ENCODE measurements at regions not wholly inside any gene's neighbourhood (a gene's known extent, or its start where the extent isn't known, plus 50 kb on each side); places are given as distances from the start of the nearest gene placed in this dataset.
A peak's percentile ranks its signal among the peaks of the same experiment; 100 is the strongest.

GRCh38 chr6:109227646-109228045, 132.3 kb downstream of the CEP57L1 start:
- Histone ChIP-seq H3K4me3 (no peak overlapping the region), H2AFZ (replicated peaks) (no peak overlapping the region), H3K4me2 (no peak overlapping the region), H3K4me1 (no peaks in the 10 kb centered on the region), H3K27me3 (no peaks in the 10 kb centered on the region), H3K79me2 (ENCODE audit: low read depth) (no peaks in the 10 kb centered on the region), H3K9me3 (ENCODE audit: low read depth) (no peaks in the 10 kb centered on the region), H3K36me3 (no peaks in the 10 kb centered on the region), H3F3A (ENCODE audit: low read depth) (no peaks in the 10 kb centered on the region), H4K20me1 (ENCODE audit: low read depth) (no peaks in the 10 kb centered on the region), H3K27ac (no peak overlapping the region), H3K9ac (no peak overlapping the region)
- Mint-ChIP-seq H3K27me3 (ENCODE audit: insufficient read depth, low read depth) (no peaks in the 10 kb centered on the region), H3K4me3 (no peak overlapping the region), H3K27ac (no peak overlapping the region), H3K36me3 (no peaks in the 10 kb centered on the region), H3K4me1 (no peaks in the 10 kb centered on the region), H3K9me3 (no peaks in the 10 kb centered on the region)
- no peak for TF ChIP-seq CTCF (IDR thresholded peaks at IDR 0.05)
- no peak for TF ChIP-seq EZH2 (IDR thresholded peaks at IDR 0.05)
- TF ChIP-seq EZH2phosphoT487 (IDR thresholded peaks at IDR 0.05): no peak
- DNase-seq (ENCODE audit: low spot score): no peak

GRCh38 chr6:109226353-109226752, 131.0 kb downstream of the CEP57L1 start:
- Histone ChIP-seq H3K9me3 (ENCODE audit: low read depth) (no peaks in the 10 kb centered on the region), H3K36me3 (no peaks in the 10 kb centered on the region), H2AFZ (replicated peaks) (no peak overlapping the region), H3K27me3 (no peaks in the 10 kb centered on the region), H3K27ac (no peak overlapping the region), H3K9ac (no peak overlapping the region), H3K79me2 (ENCODE audit: low read depth) (no peaks in the 10 kb centered on the region), H3K4me3 (no peak overlapping the region), H3F3A (ENCODE audit: low read depth) (no peaks in the 10 kb centered on the region), H4K20me1 (ENCODE audit: low read depth) (no peaks in the 10 kb centered on the region), H3K4me1 (no peaks in the 10 kb centered on the region), H3K4me2 (no peak overlapping the region)
- Mint-ChIP-seq H3K9me3 (no peaks in the 10 kb centered on the region), H3K27ac (no peak overlapping the region), H3K27me3 (ENCODE audit: insufficient read depth, low read depth) (no peaks in the 10 kb centered on the region), H3K4me3 (no peak overlapping the region), H3K36me3 (no peaks in the 10 kb centered on the region), H3K4me1 (no peaks in the 10 kb centered on the region)
- no peak for DNase-seq (ENCODE audit: low spot score)
- TF ChIP-seq EZH2 (IDR thresholded peaks at IDR 0.05): no peak
- TF ChIP-seq EZH2phosphoT487 (IDR thresholded peaks at IDR 0.05): no peak

- Mint-ChIP-seq H3K36me3 (no peaks in the 10 kb centered on the region), H3K27me3 (ENCODE audit: insufficient read depth, low read depth) (no peaks in the 10 kb centered on the region), H3K4me3 (no peak overlapping the region), H3K9me3 (no peaks in the 10 kb centered on the region), H3K4me1 (peaks cover 2% of the 10 kb centered on the region), H3K27ac (no peak overlapping the region)
- no peak overlapping the region for H2AFZ ChIP-seq (replicated peaks)
- no peak overlapping the region for H3K4me2 ChIP-seq
- no peaks in the 10 kb centered on the region for H3K9me3 ChIP-seq (ENCODE audit: low read depth)
- TF ChIP-seq EZH2phosphoT487 (IDR thresholded peaks at IDR 0.05) (no peak), EZH2 (IDR thresholded peaks at IDR 0.05) (no peak)
- no peaks in the 10 kb centered on the region for H3K79me2 ChIP-seq (ENCODE audit: low read depth)
- no peaks in the 10 kb centered on the region for H3K4me1 ChIP-seq
- no peaks in the 10 kb centered on the region for H4K20me1 ChIP-seq (ENCODE audit: low read depth)
- H3K27ac ChIP-seq: no peak overlapping the region
- no peaks in the 10 kb centered on the region for H3F3A ChIP-seq (ENCODE audit: low read depth)
- H3K27me3 ChIP-seq: no peaks in the 10 kb centered on the region
- H3K9ac ChIP-seq: no peak overlapping the region
- H3K4me3 ChIP-seq: no peak overlapping the region
- H3K36me3 ChIP-seq: no peaks in the 10 kb centered on the region
- DNase-seq (ENCODE audit: low spot score): no peak
Observed at GRCh38 chr6:109225946-109226345, 130.6 kb downstream of the CEP57L1 start.

GRCh38 chr6:109224994-109225393, 129.7 kb downstream of the CEP57L1 start:
- no peaks in the 10 kb centered on the region for H3K4me1 ChIP-seq
- H3K27ac Mint-ChIP-seq: peak overlapping the region; percentile 30
- no peak overlapping the region for H3K9ac ChIP-seq
- TF ChIP-seq EZH2phosphoT487 (IDR thresholded peaks at IDR 0.05) (no peak), EZH2 (IDR thresholded peaks at IDR 0.05) (no peak), CTCF (IDR thresholded peaks at IDR 0.05) (no peak)
- H3K36me3 ChIP-seq: no peaks in the 10 kb centered on the region
- H3K79me2 ChIP-seq (ENCODE audit: low read depth): no peaks in the 10 kb centered on the region
- no peaks in the 10 kb centered on the region for H4K20me1 ChIP-seq (ENCODE audit: low read depth)
- H2AFZ ChIP-seq (replicated peaks): no peak overlapping the region
- no peak overlapping the region for H3K4me3 ChIP-seq
- H3K27me3 Mint-ChIP-seq (ENCODE audit: insufficient read depth, low read depth): no peaks in the 10 kb centered on the region
- DNase-seq (ENCODE audit: low spot score): no peak
- no peaks in the 10 kb centered on the region for H3K9me3 ChIP-seq (ENCODE audit: low read depth)
- H3K4me2 ChIP-seq: no peak overlapping the region
- no peak overlapping the region for H3K27ac ChIP-seq
- H3K9me3 Mint-ChIP-seq: no peaks in the 10 kb centered on the region
- H3F3A ChIP-seq (ENCODE audit: low read depth): no peaks in the 10 kb centered on the region
- no peaks in the 10 kb centered on the region for H3K27me3 ChIP-seq
- H3K4me3 Mint-ChIP-seq: no peak overlapping the region
- no peaks in the 10 kb centered on the region for H3K36me3 Mint-ChIP-seq
- H3K4me1 Mint-ChIP-seq: peaks cover 4% of the 10 kb centered on the region
